ENCODE measurements at regions not wholly inside any gene's neighbourhood (a gene's known extent, or its start where the extent isn't known, plus 50 kb on each side); places are given as distances from the start of the nearest gene placed in this dataset.

DNA sequence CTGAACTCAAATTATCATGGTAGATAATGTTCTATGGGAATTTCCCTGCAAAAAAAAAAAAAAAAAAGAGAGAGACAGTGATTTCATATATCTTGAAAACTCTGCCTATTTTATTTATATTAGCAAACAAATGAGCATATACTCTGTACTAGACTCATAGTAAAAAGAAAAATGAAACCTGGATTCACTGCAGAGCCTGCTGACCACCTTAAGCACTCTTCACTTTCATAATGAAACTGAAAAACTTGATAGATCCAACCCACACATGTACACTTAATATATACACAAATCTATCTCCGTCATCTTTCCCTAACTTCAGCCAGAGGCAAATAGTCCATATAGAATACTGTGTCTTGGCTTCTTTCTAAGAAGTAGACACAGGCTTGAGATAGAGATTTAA lies 226.1 kb upstream of the KCNIP4 start:
- H3K9me3 Mint-ChIP-seq = peaks cover 21% of the 10 kb centered on the region
- no peak for DNase-seq (ENCODE audit: low spot score in 2 of 2)
- no peaks in the 10 kb centered on the region for H3K36me3 Mint-ChIP-seq (ENCODE audit: insufficient read depth)
- H3K4me1 Mint-ChIP-seq = no peaks in the 10 kb centered on the region
- no peak for ATAC-seq (replicated peaks; ENCODE audit: extremely low read depth, poor library complexity, severe bottlenecking)
- no peak overlapping the region for H3K27ac Mint-ChIP-seq (ENCODE audit: low read depth)
- H3K4me3 Mint-ChIP-seq = no peak overlapping the region
- no peaks in the 10 kb centered on the region for H3K27me3 Mint-ChIP-seq

DNA sequence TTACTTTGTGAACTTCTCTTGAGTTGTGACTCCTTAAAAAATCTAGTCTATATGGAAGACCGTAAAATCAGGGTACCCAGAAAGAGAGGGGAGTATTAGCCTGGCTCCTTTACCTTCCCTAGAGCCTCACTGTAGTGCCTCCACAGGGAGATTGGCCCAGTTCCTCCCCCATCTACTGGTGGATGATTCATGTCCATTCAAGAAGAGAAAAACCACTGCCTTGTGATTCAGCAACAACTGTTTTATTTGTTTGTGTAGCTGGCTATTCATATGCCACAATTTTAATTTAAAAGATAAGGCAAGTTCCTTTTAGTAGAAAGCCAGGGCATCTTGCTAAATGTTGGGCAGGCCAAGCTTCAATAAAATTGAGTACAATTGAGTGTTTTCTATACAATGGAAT lies 221.8 kb upstream of the KCNIP4 start:
- no peaks in the 10 kb centered on the region for H3K36me3 Mint-ChIP-seq (ENCODE audit: insufficient read depth)
- no peak for DNase-seq (ENCODE audit: low spot score in 2 of 2)

DNA sequence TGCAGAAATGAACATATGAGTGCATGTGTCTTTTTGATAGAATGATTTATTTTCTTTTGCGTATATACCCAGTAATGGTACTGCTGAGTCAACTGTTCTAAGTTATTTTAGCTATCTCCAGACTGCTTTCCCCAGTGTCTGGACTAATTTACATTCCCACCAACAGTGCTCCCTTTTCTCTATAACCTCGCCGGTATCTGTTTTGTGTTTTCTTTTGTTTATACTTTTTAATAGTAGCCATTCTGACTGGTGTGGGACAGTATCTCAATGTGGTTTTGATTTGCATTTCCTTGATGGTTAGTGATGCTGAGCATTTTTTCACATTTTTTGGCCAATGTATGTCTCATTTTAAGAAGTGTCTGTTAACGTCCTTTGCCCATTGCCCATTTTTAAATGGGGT lies 218.6 kb upstream of the KCNIP4 start:
- no peaks in the 10 kb centered on the region for H3K27me3 Mint-ChIP-seq
- H3K9me3 Mint-ChIP-seq = peaks cover 19% of the 10 kb centered on the region
- no peaks in the 10 kb centered on the region for H3K36me3 Mint-ChIP-seq (ENCODE audit: insufficient read depth)
- ATAC-seq (replicated peaks; ENCODE audit: extremely low read depth, poor library complexity, severe bottlenecking) (no peak), DNase-seq (ENCODE audit: low spot score in 2 of 2) (no peak)
- H3K27ac Mint-ChIP-seq (ENCODE audit: low read depth) = no peak overlapping the region
- no peak overlapping the region for H3K4me3 Mint-ChIP-seq
- H3K4me1 Mint-ChIP-seq = no peaks in the 10 kb centered on the region

More for the DNA sequence above, 221.8 kb upstream of the KCNIP4 start:
- no peak for ATAC-seq (replicated peaks; ENCODE audit: extremely low read depth, poor library complexity, severe bottlenecking)
- Mint-ChIP-seq H3K27me3 (no peaks in the 10 kb centered on the region), H3K4me1 (no peaks in the 10 kb centered on the region), H3K27ac (ENCODE audit: low read depth) (no peak overlapping the region), H3K9me3 (peaks cover 14% of the 10 kb centered on the region), H3K4me3 (no peak overlapping the region)

DNA sequence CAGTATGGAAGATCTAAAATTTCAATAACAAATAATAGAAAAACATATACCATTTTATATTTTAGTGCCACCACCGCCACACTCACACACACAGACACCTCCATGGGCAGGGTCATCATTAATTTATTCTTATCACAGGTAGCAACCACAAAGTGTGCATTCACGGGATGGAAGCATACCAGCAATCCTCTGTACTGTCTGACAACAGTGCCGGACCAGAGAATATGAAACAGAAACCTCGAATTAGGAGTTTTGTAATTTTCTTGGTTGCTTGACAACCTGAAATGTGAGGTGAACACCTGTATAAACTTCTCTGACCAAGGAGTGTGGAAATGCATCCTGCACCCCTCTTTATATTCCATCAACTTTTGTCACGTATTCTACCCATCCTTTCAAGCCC lies 213.9 kb upstream of the KCNIP4 start:
- H3K36me3 Mint-ChIP-seq (ENCODE audit: insufficient read depth) = no peaks in the 10 kb centered on the region
- no peaks in the 10 kb centered on the region for H3K27me3 Mint-ChIP-seq
- ATAC-seq (replicated peaks; ENCODE audit: extremely low read depth, poor library complexity, severe bottlenecking) (no peak), DNase-seq (ENCODE audit: low spot score in 2 of 2) (no peak)
- no peak overlapping the region for H3K27ac Mint-ChIP-seq (ENCODE audit: low read depth)
- no peaks in the 10 kb centered on the region for H3K4me1 Mint-ChIP-seq
- H3K9me3 Mint-ChIP-seq = peaks cover 15% of the 10 kb centered on the region
- H3K4me3 Mint-ChIP-seq = no peak overlapping the region

DNA sequence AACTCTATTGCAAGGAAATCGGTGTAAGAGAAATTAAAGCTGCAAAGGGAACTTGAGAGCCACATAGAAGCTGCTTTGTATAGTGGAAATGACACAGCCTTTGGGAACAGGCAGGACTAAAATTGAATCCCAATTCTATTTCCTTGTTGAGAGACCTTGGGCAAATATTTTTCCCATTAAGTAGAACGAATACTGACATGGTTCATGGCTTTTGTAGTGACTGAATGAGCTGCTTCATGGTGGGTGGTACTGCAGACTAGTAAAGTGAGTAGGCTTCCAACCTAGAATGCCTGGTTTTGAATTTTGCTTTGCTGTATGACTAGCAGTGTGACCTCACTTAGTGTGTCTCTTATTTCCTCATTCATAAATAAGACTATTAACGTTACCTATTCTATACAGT lies 182.2 kb upstream of the KCNIP4 start:
- Mint-ChIP-seq H3K4me1 (no peaks in the 10 kb centered on the region), H3K36me3 (ENCODE audit: insufficient read depth) (peaks cover 2% of the 10 kb centered on the region), H3K27ac (ENCODE audit: low read depth) (no peak overlapping the region), H3K9me3 (peaks cover 13% of the 10 kb centered on the region), H3K27me3 (no peaks in the 10 kb centered on the region), H3K4me3 (no peak overlapping the region)
- DNase-seq (ENCODE audit: low spot score in 2 of 2) (no peak), ATAC-seq (replicated peaks; ENCODE audit: extremely low read depth, poor library complexity, severe bottlenecking) (no peak)

DNA sequence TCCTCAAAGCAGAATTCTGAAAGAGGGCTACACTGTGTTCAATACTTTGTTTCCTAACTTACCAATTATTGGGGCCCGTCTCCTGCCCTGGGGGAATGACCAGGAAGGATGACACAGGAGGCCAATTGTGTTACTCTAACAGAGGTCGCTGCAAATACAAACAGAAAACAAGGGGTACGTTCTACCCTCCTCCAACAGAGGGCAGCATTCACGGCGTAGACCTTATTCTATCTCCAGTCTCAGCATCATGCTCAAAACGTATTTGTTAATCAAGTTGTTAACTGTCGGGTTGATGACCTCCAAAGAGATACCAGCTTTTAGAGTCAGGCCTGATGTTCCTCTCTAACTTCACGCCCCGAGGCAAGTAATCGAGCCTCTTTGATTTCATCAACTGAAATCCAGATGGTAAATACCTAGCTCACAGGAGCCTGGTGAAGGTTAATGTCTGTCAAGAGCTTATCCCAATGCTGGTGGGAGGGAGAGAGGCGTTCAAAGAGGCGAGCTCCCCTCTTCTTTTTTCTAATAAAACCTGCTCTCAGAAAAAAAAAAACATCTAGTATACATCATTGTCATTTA lies 181.0 kb upstream of the KCNIP4 start:
- ATAC-seq (replicated peaks; ENCODE audit: extremely low read depth, poor library complexity, severe bottlenecking) (no peak), DNase-seq (ENCODE audit: low spot score in 2 of 2) (no peak)
- Mint-ChIP-seq H3K4me3 (no peak overlapping the region), H3K27me3 (no peaks in the 10 kb centered on the region), H3K36me3 (ENCODE audit: insufficient read depth) (peaks cover 2% of the 10 kb centered on the region), H3K27ac (ENCODE audit: low read depth) (no peak overlapping the region), H3K9me3 (peaks cover 13% of the 10 kb centered on the region), H3K4me1 (no peaks in the 10 kb centered on the region)

DNA sequence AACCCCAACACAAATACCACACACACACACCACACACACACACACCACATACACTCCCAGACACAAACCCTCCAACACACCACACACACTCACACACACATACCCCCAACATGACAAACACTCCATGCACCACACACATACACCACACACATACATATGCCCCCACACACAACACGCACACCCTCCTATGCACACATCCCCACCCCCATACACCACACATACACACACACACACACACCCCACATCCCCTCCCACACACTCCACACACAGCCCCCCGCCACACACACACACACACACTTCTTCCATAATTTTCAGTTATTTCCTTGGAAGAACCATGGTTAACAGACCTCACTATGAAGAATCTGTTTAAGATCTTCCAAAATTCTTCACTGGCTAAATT lies 173.5 kb upstream of the KCNIP4 start:
- Mint-ChIP-seq H3K4me3 (no peak overlapping the region), H3K27ac (ENCODE audit: low read depth) (no peak overlapping the region), H3K9me3 (peaks cover 17% of the 10 kb centered on the region), H3K4me1 (no peaks in the 10 kb centered on the region), H3K36me3 (ENCODE audit: insufficient read depth) (no peaks in the 10 kb centered on the region), H3K27me3 (no peaks in the 10 kb centered on the region)
- DNase-seq (ENCODE audit: low spot score in 2 of 2) (no peak), ATAC-seq (replicated peaks; ENCODE audit: extremely low read depth, poor library complexity, severe bottlenecking) (no peak)

DNA sequence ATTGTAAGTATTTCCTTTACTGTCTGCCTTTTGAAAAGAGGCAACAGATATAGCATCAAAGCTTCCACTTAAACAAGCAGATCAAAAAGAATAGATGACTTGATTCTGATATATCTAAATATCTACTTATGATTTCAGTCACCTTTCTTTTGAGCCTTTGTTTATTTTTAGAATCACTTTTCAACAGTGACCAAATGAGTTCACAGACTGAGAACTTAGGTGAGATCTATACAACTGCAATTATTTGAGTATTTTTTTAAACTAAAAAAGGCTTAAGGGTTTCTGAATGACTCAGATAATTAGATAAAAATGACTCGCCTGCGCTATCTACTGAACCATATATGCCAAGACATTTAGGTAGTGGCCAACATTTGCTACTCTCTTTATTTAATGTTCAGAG lies 166.7 kb upstream of the KCNIP4 start:
- Mint-ChIP-seq H3K27me3 (no peaks in the 10 kb centered on the region), H3K36me3 (ENCODE audit: insufficient read depth) (no peaks in the 10 kb centered on the region), H3K4me3 (no peak overlapping the region), H3K4me1 (no peaks in the 10 kb centered on the region), H3K9me3 (peaks cover 27% of the 10 kb centered on the region), H3K27ac (ENCODE audit: low read depth) (no peak overlapping the region)
- DNase-seq (ENCODE audit: low spot score in 2 of 2) (no peak), ATAC-seq (replicated peaks; ENCODE audit: extremely low read depth, poor library complexity, severe bottlenecking) (no peak)

DNA sequence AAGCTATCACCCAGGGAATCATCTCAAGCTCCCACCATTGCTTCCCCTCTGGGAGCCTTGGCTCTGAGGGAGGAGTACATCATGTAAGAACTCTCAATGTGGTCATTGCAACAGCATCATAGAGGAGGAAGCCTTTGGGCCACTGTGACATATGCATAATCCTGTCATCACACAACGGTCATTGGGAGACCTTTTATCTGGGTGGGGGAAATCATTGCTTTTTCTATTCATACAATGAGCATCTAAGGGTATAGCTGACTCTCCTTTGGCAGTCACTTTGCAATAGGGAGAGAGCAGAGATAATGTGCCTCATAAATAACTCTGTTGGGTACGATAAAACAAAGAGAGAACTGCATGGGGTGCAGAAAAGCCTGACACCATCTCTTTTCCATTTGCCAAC lies 155.2 kb upstream of the KCNIP4 start:
- no peak for DNase-seq (ENCODE audit: low spot score in 2 of 2)
- no peak for ATAC-seq (replicated peaks; ENCODE audit: extremely low read depth, poor library complexity, severe bottlenecking)
- Mint-ChIP-seq H3K9me3 (no peaks in the 10 kb centered on the region), H3K4me1 (no peaks in the 10 kb centered on the region), H3K4me3 (no peak overlapping the region), H3K27me3 (no peaks in the 10 kb centered on the region), H3K36me3 (ENCODE audit: insufficient read depth) (no peaks in the 10 kb centered on the region), H3K27ac (ENCODE audit: low read depth) (no peak overlapping the region)

DNA sequence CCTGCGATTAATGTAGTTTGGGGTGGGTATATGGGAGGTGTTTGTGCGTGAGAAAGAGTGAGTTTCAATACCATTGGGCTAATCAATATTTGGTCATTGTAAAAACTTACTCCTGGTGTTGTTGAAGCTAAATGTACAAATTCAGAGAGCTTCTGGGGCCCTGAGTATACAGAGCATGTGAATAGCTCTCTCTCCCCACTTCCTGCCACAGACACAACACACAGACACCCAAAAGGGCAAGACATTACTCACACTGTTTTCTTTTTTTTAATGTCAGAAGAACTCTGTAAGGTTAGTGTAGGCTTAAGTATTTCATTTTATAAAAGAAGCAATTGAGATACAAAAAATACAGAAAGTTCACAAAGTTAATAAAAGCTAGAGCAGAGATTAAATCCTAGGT lies 151.3 kb upstream of the KCNIP4 start:
- no peak overlapping the region for H3K4me3 Mint-ChIP-seq
- H3K4me1 Mint-ChIP-seq = no peaks in the 10 kb centered on the region
- no peaks in the 10 kb centered on the region for H3K36me3 Mint-ChIP-seq (ENCODE audit: insufficient read depth)
- ATAC-seq (replicated peaks; ENCODE audit: extremely low read depth, poor library complexity, severe bottlenecking) (no peak), DNase-seq (ENCODE audit: low spot score in 2 of 2) (no peak)
- H3K9me3 Mint-ChIP-seq = no peaks in the 10 kb centered on the region
- H3K27ac Mint-ChIP-seq (ENCODE audit: low read depth) = no peak overlapping the region
- H3K27me3 Mint-ChIP-seq = no peaks in the 10 kb centered on the region

DNA sequence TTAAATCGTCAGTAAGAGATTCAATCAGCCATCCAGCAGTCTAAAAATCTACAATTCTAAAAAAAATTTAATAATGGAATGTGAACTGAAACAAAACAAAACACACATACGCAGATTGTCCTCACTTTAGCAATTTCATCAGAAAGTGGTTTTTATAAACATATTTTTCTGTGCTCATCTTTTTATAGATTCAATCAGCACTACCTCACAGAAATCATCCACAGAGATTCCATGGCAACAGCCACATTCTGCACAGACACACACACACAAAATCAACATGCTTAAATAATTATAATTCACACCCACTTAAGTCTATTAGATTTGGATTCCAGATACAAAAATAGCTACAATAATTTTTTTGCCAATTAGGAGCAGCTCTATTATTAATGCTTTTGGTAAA lies 149.0 kb upstream of the KCNIP4 start:
- DNase-seq (ENCODE audit: low spot score in 2 of 2) (no peak), ATAC-seq (replicated peaks; ENCODE audit: extremely low read depth, poor library complexity, severe bottlenecking) (no peak)
- no peak overlapping the region for H3K27ac Mint-ChIP-seq (ENCODE audit: low read depth)
- H3K27me3 Mint-ChIP-seq = no peaks in the 10 kb centered on the region
- H3K4me1 Mint-ChIP-seq = no peaks in the 10 kb centered on the region
- H3K9me3 Mint-ChIP-seq = no peaks in the 10 kb centered on the region
- no peaks in the 10 kb centered on the region for H3K36me3 Mint-ChIP-seq (ENCODE audit: insufficient read depth)
- H3K4me3 Mint-ChIP-seq = no peak overlapping the region

DNA sequence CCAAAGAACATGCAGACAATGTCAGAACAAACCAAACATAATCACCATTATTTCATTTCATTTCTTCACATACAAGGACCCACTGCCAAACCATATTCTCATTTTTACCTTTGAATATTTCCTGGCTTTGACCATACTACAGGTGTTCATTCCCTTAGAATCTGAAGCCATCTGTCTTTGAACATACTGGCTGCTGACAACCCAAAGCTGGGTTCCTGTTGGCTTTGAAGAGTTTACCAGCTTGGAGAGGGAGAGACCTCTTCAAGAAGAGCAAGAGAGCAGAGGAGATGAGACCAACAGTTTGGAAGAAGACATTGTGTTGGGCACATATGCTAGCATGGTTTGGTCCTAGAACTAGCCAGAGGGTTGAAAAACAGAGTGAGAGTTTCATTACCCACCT lies 145.6 kb upstream of the KCNIP4 start:
- no peaks in the 10 kb centered on the region for H3K27me3 Mint-ChIP-seq
- no peak overlapping the region for H3K27ac Mint-ChIP-seq (ENCODE audit: low read depth)
- ATAC-seq (replicated peaks; ENCODE audit: extremely low read depth, poor library complexity, severe bottlenecking) (no peak), DNase-seq (ENCODE audit: low spot score in 2 of 2) (no peak)
- H3K36me3 Mint-ChIP-seq (ENCODE audit: insufficient read depth) = no peaks in the 10 kb centered on the region
- H3K9me3 Mint-ChIP-seq = no peaks in the 10 kb centered on the region
- no peaks in the 10 kb centered on the region for H3K4me1 Mint-ChIP-seq
- no peak overlapping the region for H3K4me3 Mint-ChIP-seq

DNA sequence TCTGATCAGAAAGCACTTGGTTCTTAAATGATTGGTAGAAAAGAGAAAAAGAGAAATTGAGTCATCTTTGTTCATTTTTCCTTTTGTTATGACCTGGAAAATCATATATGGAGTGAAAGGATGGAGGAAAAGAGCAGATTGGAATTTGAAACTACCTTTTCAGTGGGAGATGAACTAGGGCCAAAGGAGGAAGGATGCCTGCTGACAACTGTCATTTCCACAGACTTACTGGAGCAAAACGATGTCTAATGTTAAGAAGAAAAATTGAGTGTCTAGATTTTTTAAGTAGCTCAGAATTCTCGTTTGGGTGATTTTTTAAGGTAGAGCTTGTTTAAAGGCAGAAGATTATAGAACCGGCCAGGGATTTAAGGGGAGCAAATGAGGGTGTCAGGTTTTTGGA lies 144.6 kb upstream of the KCNIP4 start:
- ATAC-seq (replicated peaks; ENCODE audit: extremely low read depth, poor library complexity, severe bottlenecking) (no peak), DNase-seq (ENCODE audit: low spot score in 2 of 2) (no peak)
- Mint-ChIP-seq H3K9me3 (no peaks in the 10 kb centered on the region), H3K27me3 (no peaks in the 10 kb centered on the region), H3K4me1 (no peaks in the 10 kb centered on the region), H3K27ac (ENCODE audit: low read depth) (no peak overlapping the region), H3K4me3 (no peak overlapping the region), H3K36me3 (ENCODE audit: insufficient read depth) (no peaks in the 10 kb centered on the region)

DNA sequence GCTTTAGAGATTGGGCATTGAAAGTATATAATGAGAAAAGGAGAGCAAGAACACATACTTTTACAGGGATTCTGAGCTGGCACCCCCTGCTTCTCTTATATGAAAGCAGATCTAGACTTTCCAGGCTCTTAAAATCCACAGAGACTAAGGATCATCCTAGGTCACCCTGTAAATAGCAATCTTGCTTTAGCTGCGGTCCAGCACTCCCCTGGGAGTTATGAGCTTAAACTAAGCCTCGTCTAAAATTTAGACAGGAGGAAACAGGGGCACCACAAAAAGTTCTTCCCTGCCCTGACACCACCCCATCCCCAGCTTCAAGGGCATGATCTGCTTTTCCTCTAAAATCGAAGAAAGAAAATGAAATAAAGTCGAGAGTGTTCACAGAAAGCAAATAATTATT lies 143.3 kb upstream of the KCNIP4 start:
- DNase-seq (ENCODE audit: low spot score in 2 of 2) (no peak), ATAC-seq (replicated peaks; ENCODE audit: extremely low read depth, poor library complexity, severe bottlenecking) (no peak)
- Mint-ChIP-seq H3K27ac (ENCODE audit: low read depth) (no peak overlapping the region), H3K27me3 (no peaks in the 10 kb centered on the region), H3K4me3 (no peak overlapping the region), H3K9me3 (no peaks in the 10 kb centered on the region), H3K4me1 (no peaks in the 10 kb centered on the region), H3K36me3 (ENCODE audit: insufficient read depth) (no peaks in the 10 kb centered on the region)
